HAP-1 (cell line): ENCODE measurements at regions not wholly inside any gene's neighbourhood (a gene's known extent, or its start where the extent isn't known, plus 50 kb on each side); places are given as distances from the start of the nearest gene placed in this dataset.

Experiments
- DNase-seq, 2 experiments: peaks; one replicate each; pipeline ENCODE4 v3.0.0-alpha.2; 2016 to 2020; ENCODE audit warnings: low spot score in 2 of 2
- H3K27me3 ChIP-seq: fragments of 250-450 bp; sonication (Bioruptor Pico); 2 replicates; pipeline ENCODE4 v1.5.1; 2020; ENCODE audit warnings: low read depth, mild to moderate bottlenecking, moderate library complexity
- H3K36me3 ChIP-seq: fragments of 250-450 bp; sonication (Bioruptor Pico); replicated peaks from 2 replicates; pipeline ENCODE4 v1.5.1; 2020; ENCODE audit warnings: mild to moderate bottlenecking
- H3K4me1 ChIP-seq: fragments of 250-450 bp; sonication (Bioruptor Pico); 2 replicates; pipeline ENCODE4 v1.5.1; 2020; ENCODE audit warnings: mild to moderate bottlenecking
- H3K4me3 ChIP-seq: fragments of 250-450 bp; sonication (Bioruptor Pico); 2 replicates; pipeline ENCODE4 v1.5.1; 2020; ENCODE audit warnings: mild to moderate bottlenecking, moderate library complexity
- H3K9me3 ChIP-seq: fragments of 250-450 bp; sonication (Bioruptor Pico); 2 replicates; pipeline ENCODE4 v1.5.1; 2020; ENCODE audit warnings: mild to moderate bottlenecking, moderate library complexity
- in situ Hi-C: fragments of 300-500 bp; cut with MboI; formaldehyde crosslinking; loops from 3 replicates; pipeline ENCODE4 v1.14.3; 2020; ENCODE audit warnings: low sequenced_read_pairs, inconsistent platforms, mixed read lengths

DNA sequence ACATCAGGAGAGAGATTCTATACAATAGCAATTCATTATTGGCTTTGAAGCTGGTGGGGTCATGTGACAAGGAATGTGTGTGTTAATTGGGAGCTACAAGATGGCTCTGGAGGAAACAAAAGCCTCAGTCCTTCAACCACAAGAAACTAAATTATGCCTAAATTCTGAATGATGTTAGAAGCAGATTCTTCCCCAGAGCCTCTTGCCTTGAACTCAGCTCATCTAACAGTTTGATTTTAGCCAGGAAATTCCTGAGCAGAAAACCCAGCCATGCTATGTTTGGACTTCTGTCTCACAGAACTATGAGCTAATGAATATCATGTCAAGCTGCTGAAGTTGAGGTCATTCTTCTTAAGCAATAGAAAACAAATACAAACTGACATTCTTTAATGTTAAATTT, 274.7 kb downstream of the SLC6A15 start:
- DNase-seq, result peak in 1 of 2 experiments; percentile 66
- H3K9me3 ChIP-seq, result no peaks in the 10 kb centered on the region
- no peaks in the 10 kb centered on the region for H3K27me3 ChIP-seq
- no peak overlapping the region for H3K4me3 ChIP-seq
- in situ Hi-C loops, result no loop called here
- no peaks in the 10 kb centered on the region; the same call in 1 of the 2 replicates for H3K36me3 ChIP-seq
- H3K4me1 ChIP-seq, result peaks cover 83% of the 10 kb centered on the region

DNA sequence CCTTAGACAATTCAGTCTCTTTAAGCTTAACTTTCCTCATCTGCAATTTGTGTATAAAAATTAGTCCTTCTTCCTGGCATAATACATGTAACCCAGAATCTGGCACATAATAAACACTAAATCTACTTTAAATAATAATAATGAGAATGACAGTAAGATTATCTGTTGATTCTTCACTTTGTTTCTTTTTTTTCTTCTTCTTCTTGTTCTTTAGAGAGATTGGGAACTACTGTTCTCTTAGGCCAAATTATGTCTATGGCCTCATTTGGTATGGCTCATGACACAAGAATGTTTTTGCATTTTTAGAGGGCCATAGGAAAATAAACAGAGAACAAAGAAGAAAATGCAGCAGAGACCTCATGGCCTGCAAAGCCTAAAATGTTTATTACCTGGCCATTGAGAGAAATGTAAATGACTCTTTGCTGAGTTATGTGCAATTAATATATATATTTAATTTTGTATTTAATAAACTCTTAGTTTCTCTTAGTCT, 275.8 kb downstream of the SLC6A15 start:
- in situ Hi-C loops, result no loop called here

GRCh38 chr12:84634526-84634925, 278.1 kb downstream of the SLC6A15 start:
- H3K27me3 ChIP-seq, result no peaks in the 10 kb centered on the region
- H3K4me3 ChIP-seq, result peak overlapping the region; percentile 16
- in situ Hi-C loops, result no loop called here
- no peaks in the 10 kb centered on the region for H3K9me3 ChIP-seq
- H3K4me1 ChIP-seq, result peaks cover 96% of the 10 kb centered on the region
- DNase-seq, result peak; percentile 70 to 76
- H3K36me3 ChIP-seq, result no peaks in the 10 kb centered on the region; the same call in 1 of the 2 replicates

More for the DNA sequence above, 275.8 kb downstream of the SLC6A15 start:
- Histone ChIP-seq H3K4me1 (peaks cover 82% of the 10 kb centered on the region), H3K36me3 (no peaks in the 10 kb centered on the region; the same call in 1 of the 2 replicates), H3K4me3 (no peak overlapping the region), H3K9me3 (no peaks in the 10 kb centered on the region), H3K27me3 (no peaks in the 10 kb centered on the region)
- DNase-seq, result peak in 1 of 2 experiments; percentile 94

- no peaks in the 10 kb centered on the region for H3K27me3 ChIP-seq
- in situ Hi-C loops, result no loop called here
- H3K9me3 ChIP-seq, result no peaks in the 10 kb centered on the region
- H3K36me3 ChIP-seq, result no peaks in the 10 kb centered on the region; the same call in 1 of the 2 replicates
- H3K4me1 ChIP-seq, result peaks cover 96% of the 10 kb centered on the region
- DNase-seq, result peak; percentile 42 to 95
- peak overlapping the region; percentile 16 for H3K4me3 ChIP-seq
These were observed 280.0 kb downstream of the SLC6A15 start for GRCh38 chr12:84632556-84632955.

- H3K27me3 ChIP-seq, result no peaks in the 10 kb centered on the region
- no peak overlapping the region for H3K4me3 ChIP-seq
- no peaks in the 10 kb centered on the region for H3K9me3 ChIP-seq
- peaks cover 98% of the 10 kb centered on the region for H3K4me1 ChIP-seq
- in situ Hi-C loops, result no loop called here
- H3K36me3 ChIP-seq, result no peaks in the 10 kb centered on the region; the same call in 1 of the 2 replicates
- no peak for DNase-seq
These were observed 281.6 kb downstream of the SLC6A15 start for GRCh38 chr12:84631020-84631419.

DNA sequence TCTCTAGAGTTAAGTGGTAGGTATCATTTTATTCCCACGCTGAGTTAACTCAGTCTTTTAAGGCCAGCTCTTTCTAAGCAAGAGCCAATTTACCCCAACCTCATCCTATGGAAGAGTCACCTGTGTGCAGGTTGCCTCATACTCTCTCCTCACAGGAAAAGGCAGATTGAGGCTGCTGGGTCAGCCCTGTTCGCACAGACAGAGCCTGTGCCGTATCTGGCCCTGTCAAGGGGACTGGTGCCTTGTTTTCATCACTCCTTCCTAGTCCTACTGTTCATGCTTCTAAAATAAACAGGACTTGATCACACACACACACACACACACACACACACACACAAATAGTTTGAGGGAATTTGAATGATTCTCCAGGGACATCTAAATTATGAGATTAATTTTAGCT, 285.0 kb downstream of the SLC6A15 start:
- Histone ChIP-seq H3K27me3 (no peaks in the 10 kb centered on the region), H3K4me3 (no peak overlapping the region), H3K36me3 (no peaks in the 10 kb centered on the region; the same call in 1 of the 2 replicates), H3K4me1 (peaks cover 98% of the 10 kb centered on the region), H3K9me3 (no peaks in the 10 kb centered on the region)
- DNase-seq, result no peak
- in situ Hi-C loops, result no loop called here

- in situ Hi-C loops, result no loop called here
- no peaks in the 10 kb centered on the region; the same call in 1 of the 2 replicates for H3K36me3 ChIP-seq
- H3K4me1 ChIP-seq, result peaks cover 94% of the 10 kb centered on the region
- no peak overlapping the region for H3K4me3 ChIP-seq
- H3K27me3 ChIP-seq, result no peaks in the 10 kb centered on the region
- peak in 1 of 2 experiments; percentile 94 for DNase-seq
- no peaks in the 10 kb centered on the region for H3K9me3 ChIP-seq
These were observed 288.0 kb downstream of the SLC6A15 start for GRCh38 chr12:84624601-84625000.

DNA sequence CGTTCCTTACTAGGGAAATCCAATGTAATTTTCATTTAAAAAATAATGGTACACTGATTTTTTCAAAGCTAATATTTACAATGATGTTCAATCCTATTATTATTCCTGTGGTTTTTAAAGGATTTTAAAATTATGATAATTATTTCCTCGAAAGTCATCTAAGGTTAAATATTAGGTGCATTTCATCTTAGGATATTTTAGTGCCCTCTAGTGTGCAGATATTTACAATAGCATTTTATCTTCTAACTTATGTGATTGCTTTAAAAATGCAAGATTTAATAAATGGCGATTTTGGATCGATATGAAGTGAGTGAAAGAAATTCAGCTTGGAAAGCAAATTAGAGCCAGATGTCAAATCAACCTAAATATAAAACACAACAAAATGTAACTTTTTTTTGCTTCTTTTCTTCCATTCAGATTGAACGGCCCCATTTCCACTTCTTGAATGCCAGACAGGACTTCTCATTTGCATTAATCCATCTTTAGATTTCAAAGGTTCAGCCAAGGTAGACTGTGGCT, 293.5 kb downstream of the SLC6A15 start:
- Histone ChIP-seq H3K4me1 (peaks cover 54% of the 10 kb centered on the region), H3K4me3 (no peak overlapping the region), H3K27me3 (no peaks in the 10 kb centered on the region), H3K36me3 (peaks cover 10% of the 10 kb centered on the region), H3K9me3 (no peaks in the 10 kb centered on the region)
- in situ Hi-C loops, result no loop called here
- peak in 1 of 2 experiments; percentile 79 for DNase-seq

- Histone ChIP-seq H3K9me3 (no peaks in the 10 kb centered on the region), H3K4me1 (peaks cover 7% of the 10 kb centered on the region), H3K4me3 (no peak overlapping the region), H3K36me3 (peaks cover 5% of the 10 kb centered on the region; the same call in 1 of the 2 replicates), H3K27me3 (no peaks in the 10 kb centered on the region)
- no peak for DNase-seq
- in situ Hi-C loops, result no loop called here
These were observed 305.3 kb downstream of the SLC6A15 start for GRCh38 chr12:84607170-84607819.

DNA sequence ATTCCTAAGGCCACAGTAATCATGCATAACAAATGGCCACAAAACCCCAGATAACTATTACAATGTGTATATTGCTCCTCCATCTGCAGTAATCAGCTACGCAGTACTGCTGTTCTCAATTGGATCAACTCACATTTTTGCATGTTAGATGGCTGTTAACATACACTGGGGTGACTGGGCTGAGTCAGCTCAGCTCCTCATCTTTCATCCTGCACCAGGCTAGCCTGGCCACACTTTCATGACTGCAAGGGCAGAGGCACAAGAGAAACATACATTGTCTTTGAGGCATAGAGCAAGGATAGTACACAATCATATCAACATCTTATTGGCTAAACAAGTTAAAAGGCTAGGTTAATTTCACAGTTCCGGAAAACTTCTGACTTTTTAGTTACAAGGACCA, 306.6 kb downstream of the SLC6A15 start:
- in situ Hi-C loops, result no loop called here
- DNase-seq, result no peak
- H3K9me3 ChIP-seq, result no peaks in the 10 kb centered on the region

GRCh38 chr12:84604551-84604950, 308.0 kb downstream of the SLC6A15 start:
- Histone ChIP-seq H3K27me3 (no peaks in the 10 kb centered on the region), H3K4me3 (no peak overlapping the region), H3K9me3 (no peaks in the 10 kb centered on the region), H3K36me3 (peaks cover 4% of the 10 kb centered on the region; the same call in 1 of the 2 replicates), H3K4me1 (peaks cover 34% of the 10 kb centered on the region)
- in situ Hi-C loops, result no loop called here
- DNase-seq, result no peak

More for the DNA sequence above, 306.6 kb downstream of the SLC6A15 start:
- Histone ChIP-seq H3K36me3 (peaks cover 5% of the 10 kb centered on the region; the same call in 1 of the 2 replicates), H3K27me3 (no peaks in the 10 kb centered on the region), H3K4me3 (no peak overlapping the region), H3K4me1 (peaks cover 20% of the 10 kb centered on the region)

DNA sequence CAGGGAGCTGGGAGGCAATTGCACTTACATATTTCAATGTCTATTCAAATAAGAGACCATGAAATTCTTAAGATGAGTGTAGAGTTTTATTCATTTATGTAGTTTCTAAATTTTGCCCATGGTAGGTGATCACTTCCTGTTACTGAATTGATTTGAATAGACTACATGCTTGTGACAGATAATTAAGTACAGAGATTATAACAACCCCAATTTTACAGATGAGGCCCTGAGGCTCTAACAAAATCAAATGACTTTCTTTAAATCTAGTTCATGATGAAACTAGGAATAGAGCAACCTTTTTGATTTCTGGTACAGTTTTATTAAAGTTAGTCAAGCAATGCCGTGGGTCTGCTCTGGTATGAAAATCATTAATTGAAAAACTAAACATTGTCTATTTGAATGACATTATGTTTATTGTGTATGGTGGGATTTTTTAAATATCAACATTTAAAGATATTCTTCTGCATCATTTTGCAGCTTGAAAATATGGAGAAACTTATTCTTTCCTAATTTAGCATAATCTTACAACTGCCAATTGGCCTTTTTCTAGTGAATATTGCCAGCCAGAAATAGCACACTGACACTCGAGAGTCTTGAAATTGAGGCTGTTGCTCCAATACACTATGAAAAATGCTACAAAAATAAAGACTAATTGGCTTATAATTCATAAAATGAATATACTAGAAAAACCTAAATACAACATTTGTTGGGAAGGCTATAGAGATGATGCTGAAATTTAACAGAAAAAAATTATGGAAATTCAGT, 308.9 kb downstream of the SLC6A15 start:
- Histone ChIP-seq H3K36me3 (no peaks in the 10 kb centered on the region; the same call in 1 of the 2 replicates), H3K9me3 (no peaks in the 10 kb centered on the region), H3K27me3 (no peaks in the 10 kb centered on the region), H3K4me1 (peaks cover 41% of the 10 kb centered on the region), H3K4me3 (no peak overlapping the region)
- in situ Hi-C loops, result no loop called here
- no peak for DNase-seq

DNA sequence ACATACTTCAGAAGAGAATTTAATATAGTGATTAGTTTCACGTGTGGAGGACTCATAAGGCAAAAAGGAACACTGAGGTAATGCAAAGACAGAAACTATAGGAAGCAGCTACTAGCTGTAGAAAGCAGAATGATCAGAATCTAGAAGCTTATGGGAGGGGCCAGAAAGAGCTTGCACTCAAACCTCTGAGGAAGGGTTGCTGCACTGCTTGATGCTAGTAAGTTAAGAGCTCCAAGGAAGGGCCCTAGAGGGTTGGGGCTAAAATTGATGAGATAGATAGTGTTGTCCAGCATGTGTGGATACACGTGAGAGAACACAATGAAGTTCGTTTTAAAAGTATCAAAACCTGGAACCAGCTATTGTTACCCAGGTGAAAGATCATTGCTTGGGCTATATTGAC, 311.1 kb downstream of the SLC6A15 start:
- peaks cover 63% of the 10 kb centered on the region for H3K4me1 ChIP-seq
- in situ Hi-C loops, result no loop called here
- peak; percentile 41 to 59 for DNase-seq
- no peaks in the 10 kb centered on the region for H3K27me3 ChIP-seq
- no peak overlapping the region for H3K4me3 ChIP-seq
- no peaks in the 10 kb centered on the region for H3K9me3 ChIP-seq
- no peaks in the 10 kb centered on the region; the same call in 1 of the 2 replicates for H3K36me3 ChIP-seq
